Upper lobe of right lung (tissue), 1 donor: ENCODE measurements at regions not wholly inside any gene's neighbourhood (a gene's known extent, or its start where the extent isn't known, plus 50 kb on each side); places are given as distances from the start of the nearest gene placed in this dataset.

Experiments used
- ATAC-seq: fragments of 200-7000 bp; cut with Tn5 transposase; one replicate; pipeline ENCODE4 v1.9.1; 2020; ENCODE audit warnings: mild to moderate bottlenecking, moderate library complexity
- DNase-seq: peaks from one replicate; pipeline ENCODE4 v3.0.0-alpha.2; 2020
- H3K27ac ChIP-seq: fragments of 200-600 bp; one replicate; pipeline ENCODE4 v1.8.0; 2022
- H3K27me3 ChIP-seq: fragments of 200-600 bp; one replicate; pipeline ENCODE4 v1.8.0; 2022; ENCODE audit warnings: mild to moderate bottlenecking
- H3K36me3 ChIP-seq: fragments of 200-600 bp; one replicate; pipeline ENCODE4 v1.8.0; 2022
- H3K4me1 ChIP-seq: fragments of 200-600 bp; one replicate; pipeline ENCODE4 v1.8.0; 2022
- H3K4me3 ChIP-seq: fragments of 200-600 bp; one replicate; pipeline ENCODE4 v1.8.0; 2022; ENCODE audit warnings: mild to moderate bottlenecking
- H3K9me3 ChIP-seq: fragments of 200-600 bp; one replicate; pipeline ENCODE4 v1.8.0; 2022
- intact Hi-C: fragments of 100-400 bp; cut with DNase I; formaldehyde crosslinking; loops from one replicate; pipeline ENCODE4 v1.11.0; 2022
- TF ChIP-seq, protein P1 (sequence below): fragments of 200-600 bp; IDR thresholded peaks from one replicate; pipeline ENCODE4 v1.8.0; 2022; ENCODE audit warnings: antibody characterized with exemption
- donor health status: DM: no; HTN: yes; CAD: no; lungs with severe emphysema.

GRCh38 chr12:13289653-13290289 lies 93.2 kb downstream of the EMP1 start:
- H3K9me3 ChIP-seq: no peaks in the 10 kb centered on the region
- no peaks in the 10 kb centered on the region for H3K4me1 ChIP-seq
- no peak overlapping the region for H3K4me3 ChIP-seq
- no peaks in the 10 kb centered on the region for H3K36me3 ChIP-seq
- intact Hi-C loops: no loop called here
- no peak overlapping the region for H3K27ac ChIP-seq
- TF ChIP-seq, protein P1, sequence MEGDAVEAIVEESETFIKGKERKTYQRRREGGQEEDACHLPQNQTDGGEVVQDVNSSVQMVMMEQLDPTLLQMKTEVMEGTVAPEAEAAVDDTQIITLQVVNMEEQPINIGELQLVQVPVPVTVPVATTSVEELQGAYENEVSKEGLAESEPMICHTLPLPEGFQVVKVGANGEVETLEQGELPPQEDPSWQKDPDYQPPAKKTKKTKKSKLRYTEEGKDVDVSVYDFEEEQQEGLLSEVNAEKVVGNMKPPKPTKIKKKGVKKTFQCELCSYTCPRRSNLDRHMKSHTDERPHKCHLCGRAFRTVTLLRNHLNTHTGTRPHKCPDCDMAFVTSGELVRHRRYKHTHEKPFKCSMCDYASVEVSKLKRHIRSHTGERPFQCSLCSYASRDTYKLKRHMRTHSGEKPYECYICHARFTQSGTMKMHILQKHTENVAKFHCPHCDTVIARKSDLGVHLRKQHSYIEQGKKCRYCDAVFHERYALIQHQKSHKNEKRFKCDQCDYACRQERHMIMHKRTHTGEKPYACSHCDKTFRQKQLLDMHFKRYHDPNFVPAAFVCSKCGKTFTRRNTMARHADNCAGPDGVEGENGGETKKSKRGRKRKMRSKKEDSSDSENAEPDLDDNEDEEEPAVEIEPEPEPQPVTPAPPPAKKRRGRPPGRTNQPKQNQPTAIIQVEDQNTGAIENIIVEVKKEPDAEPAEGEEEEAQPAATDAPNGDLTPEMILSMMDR: no peak
- H3K27me3 ChIP-seq: no peaks in the 10 kb centered on the region
- DNase-seq (no peak), ATAC-seq (no peak)

DNA sequence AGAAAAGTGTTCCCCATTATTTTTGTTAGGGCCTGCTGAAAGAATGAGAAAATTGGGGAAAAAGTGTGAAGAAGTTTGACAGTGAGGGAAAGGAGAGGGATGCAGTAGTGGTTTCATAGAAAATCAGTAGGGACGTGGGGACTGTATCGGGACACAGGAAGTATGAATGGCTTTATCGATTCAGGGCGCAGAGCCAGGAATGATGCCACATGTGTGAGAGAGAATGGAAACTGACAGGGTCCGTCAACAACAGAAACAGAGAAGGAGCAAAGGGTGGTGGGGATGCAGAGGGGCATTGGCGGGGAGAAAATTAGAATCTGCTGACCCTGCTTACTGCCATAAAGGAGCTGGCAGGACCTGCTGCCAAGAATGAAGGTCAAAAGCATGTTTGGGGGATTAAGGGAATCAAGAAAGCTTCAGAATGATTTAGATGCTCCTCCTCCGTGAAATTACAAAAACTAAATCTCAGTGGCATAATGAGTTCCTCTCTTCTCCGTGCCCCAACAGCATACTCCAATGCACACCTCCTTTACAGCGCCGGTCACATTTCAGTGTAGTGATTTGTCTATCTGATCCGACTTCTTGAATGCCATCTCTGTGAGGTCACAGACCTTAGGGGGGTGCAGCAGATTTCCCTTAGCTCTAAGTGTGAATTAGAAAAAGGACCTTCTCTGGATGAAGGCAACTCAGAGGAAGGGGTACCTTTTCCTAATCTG lies 92.6 kb downstream of the EMP1 start:
- ATAC-seq: no peak
- TF ChIP-seq, protein P1: no peak
- intact Hi-C loops: no loop called here
- no peaks in the 10 kb centered on the region for H3K9me3 ChIP-seq
- H3K36me3 ChIP-seq: no peaks in the 10 kb centered on the region
- DNase-seq: no peak
- H3K27ac ChIP-seq: no peak overlapping the region
- H3K4me3 ChIP-seq: no peak overlapping the region
- H3K27me3 ChIP-seq: no peaks in the 10 kb centered on the region
- H3K4me1 ChIP-seq: no peaks in the 10 kb centered on the region

DNA sequence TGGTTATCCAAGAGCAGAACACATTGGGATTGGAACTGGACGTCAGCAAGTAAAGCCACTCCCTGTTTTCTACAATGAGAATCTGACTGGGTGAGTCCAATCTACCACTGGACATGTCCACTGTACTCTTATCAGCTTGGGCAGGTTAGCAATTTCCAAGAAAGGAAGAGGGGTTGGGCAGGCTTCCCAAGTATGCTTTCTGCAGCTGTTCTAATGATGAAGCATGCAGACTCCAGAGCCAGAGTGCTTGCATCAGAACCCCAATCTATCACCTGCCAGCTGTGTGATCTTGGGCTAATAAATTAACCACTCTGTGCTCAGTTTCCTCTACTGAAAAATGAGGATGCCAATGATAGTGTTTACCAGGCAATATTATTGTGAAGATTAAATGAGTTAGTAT lies 92.0 kb downstream of the EMP1 start:
- Histone ChIP-seq H3K4me3 (no peak overlapping the region), H3K27ac (no peak overlapping the region), H3K4me1 (no peaks in the 10 kb centered on the region), H3K9me3 (no peaks in the 10 kb centered on the region), H3K27me3 (no peaks in the 10 kb centered on the region), H3K36me3 (no peaks in the 10 kb centered on the region)
- no peak for ATAC-seq
- intact Hi-C loops: no loop called here
- TF ChIP-seq, protein P1: no peak
- DNase-seq: no peak

DNA sequence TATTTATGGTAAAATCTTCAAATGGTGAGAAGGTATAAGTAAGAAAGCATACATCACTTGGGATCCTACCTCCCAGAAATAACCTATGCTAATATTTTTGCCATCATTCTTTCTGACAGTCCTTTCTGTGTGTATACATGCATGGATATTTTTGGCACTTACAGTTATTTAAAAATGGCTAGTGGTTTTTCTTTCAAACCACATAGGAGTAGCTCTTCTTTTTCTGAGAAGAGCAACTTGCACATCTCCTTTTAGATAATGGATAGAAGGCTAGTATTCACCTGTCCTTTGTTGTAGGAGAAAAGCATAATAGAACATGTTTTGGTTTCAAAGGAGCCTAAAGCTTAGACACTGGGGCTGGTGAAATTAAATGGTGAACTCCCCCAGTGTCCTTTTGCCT lies 87.3 kb downstream of the EMP1 start:
- ATAC-seq: no peak
- DNase-seq: no peak
- TF ChIP-seq, protein P1: no peak
- Histone ChIP-seq H3K27me3 (no peaks in the 10 kb centered on the region), H3K36me3 (no peaks in the 10 kb centered on the region), H3K9me3 (no peaks in the 10 kb centered on the region), H3K27ac (no peak overlapping the region), H3K4me1 (no peaks in the 10 kb centered on the region), H3K4me3 (no peak overlapping the region)
- intact Hi-C loops: no loop called here

DNA sequence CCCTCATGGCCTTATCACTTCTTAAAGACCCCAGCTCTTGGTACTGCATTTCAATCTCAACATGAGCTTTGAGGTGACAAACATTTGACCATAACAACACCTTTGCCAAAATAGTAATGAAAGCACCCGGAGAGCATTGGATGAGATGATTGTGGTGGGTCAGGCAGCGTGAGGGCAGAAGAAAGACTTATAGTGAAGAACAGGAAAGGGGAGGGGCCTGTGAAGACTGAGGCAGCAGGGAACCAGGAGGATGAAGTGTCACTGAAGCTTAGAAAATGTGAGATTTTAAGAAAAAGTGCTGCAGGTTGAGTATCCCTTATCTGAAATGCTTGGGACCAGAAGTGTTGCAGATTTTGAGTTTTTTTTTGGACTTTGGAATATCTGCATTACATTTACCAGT lies 86.3 kb downstream of the EMP1 start:
- H3K36me3 ChIP-seq: no peaks in the 10 kb centered on the region
- ATAC-seq: no peak
- no peaks in the 10 kb centered on the region for H3K9me3 ChIP-seq
- intact Hi-C loops: no loop called here
- TF ChIP-seq, protein P1: no peak
- H3K4me1 ChIP-seq: no peaks in the 10 kb centered on the region
- no peak overlapping the region for H3K27ac ChIP-seq
- H3K4me3 ChIP-seq: no peak overlapping the region
- no peak for DNase-seq
- H3K27me3 ChIP-seq: no peaks in the 10 kb centered on the region
